K562 (cell line): ENCODE measurements at regions not wholly inside any gene's neighbourhood (a gene's known extent, or its start where the extent isn't known, plus 50 kb on each side); places are given as distances from the start of the nearest gene placed in this dataset.

Source experiments
- ATAC-seq: fragments of 200-7000 bp; cut with Tn5 transposase; 3 replicates; pipeline ENCODE4 v1.9.1; 2020; ENCODE audit warnings: moderate library complexity
- BruUV-seq: library from RNA; stranded (reverse); fragments of 400-500 nt; replicated peaks from 2 replicates; lab custom pipeline; 2021; lab: Mats Ljungman, UMichigan
- CTCF ChIA-PET: fragments of 300-600 bp; formaldehyde crosslinking; extraction: SDS; loops from one replicate; lab custom pipeline; 2021; ENCODE audit warnings: low intra/inter-chr PET ratio; lab: Yijun Ruan, JAX
- POLR2A ChIA-PET: fragments of 300-600, 350-650 bp; sonication (Branson Sonifier 250); formaldehyde crosslinking; extraction: SDS; loops from one replicate; lab custom pipeline; 2021; ENCODE audit warnings: antibody characterized with exemption, inconsistent platforms; lab: Yijun Ruan, JAX
- DNase-seq, 4 experiments: peaks; one replicate each; pipeline versions ENCODE4 v3.0.0 to v3.0.0-alpha.2; 2011 to 2018; ENCODE audit warnings: low spot score in 3 of 4, mixed read lengths in 3 of 4; ENCODE audit errors: extremely low read depth in 1 of 4
- FAIRE-seq: peaks from 2 replicates; lab custom pipeline; 2011; peaks lifted over from hg19 to GRCh38; lab: Jason Lieb, UNC
- H2AFZ ChIP-seq: 2 replicates; pipeline ENCODE4 v1.6.0; 2011; ENCODE audit warnings: low read depth, low read length, control low read depth, inconsistent platforms
- H3K27ac ChIP-seq: fragments of 200-600 bp; 3 replicates; pipeline ENCODE4 v1.8.0; 2011; ENCODE audit warnings: low read depth, mild to moderate bottlenecking, control low read depth, inconsistent platforms, low read length, moderate library complexity, mixed read lengths; ENCODE audit errors: extremely low read depth
- H3K27me3 ChIP-seq, 2 experiments: fragments of 300-600 bp in 1 of 2; 2 replicates in 1 of 2; 3 replicates in 1 of 2; pipeline versions ENCODE4 v1.6.0 to v1.8.0; 2011; ENCODE audit warnings: inconsistent platforms in 2 of 2, low read length in 2 of 2, mild to moderate bottlenecking in 1 of 2, mixed read lengths in 1 of 2, moderate library complexity in 1 of 2; ENCODE audit not compliant: control insufficient read depth in 2 of 2, insufficient read depth in 2 of 2
- H3K36me3 ChIP-seq: fragments of 300-600 bp; 3 replicates; pipeline ENCODE4 v1.8.0; 2011; ENCODE audit warnings: mild to moderate bottlenecking, low read length, inconsistent platforms; ENCODE audit not compliant: control insufficient read depth, insufficient read depth
- H3K4me1 ChIP-seq, 2 experiments: fragments of 200-600 bp in 1 of 2; replicated peaks in 1 of 2; 2 replicates in 1 of 2; 3 replicates in 1 of 2; pipeline versions ENCODE4 v1.5.1 to v1.8.0; 2011; ENCODE audit warnings: inconsistent platforms in 2 of 2, low read length in 2 of 2, mild to moderate bottlenecking in 1 of 2, mixed read lengths in 1 of 2, moderate library complexity in 1 of 2; ENCODE audit not compliant: control insufficient read depth in 2 of 2, insufficient read depth in 2 of 2
- H3K4me2 ChIP-seq: 2 replicates; pipeline ENCODE4 v1.6.1; 2011; ENCODE audit warnings: low read length, control low read depth, inconsistent platforms, mixed read lengths; ENCODE audit not compliant: insufficient read depth
- H3K4me3 ChIP-seq: fragments of 200-600 bp; sonication (generic), shearing (Covaris generic); 2 replicates; pipeline ENCODE4 v1.5.1; 2016; ENCODE audit warnings: control low read depth, inconsistent platforms
- H3K79me2 ChIP-seq: fragments of 200-600 bp; 3 replicates; pipeline ENCODE4 v1.8.0; 2011; ENCODE audit warnings: low read length, inconsistent platforms; ENCODE audit not compliant: control insufficient read depth, insufficient read depth
- H3K9ac ChIP-seq, 2 experiments: 2 replicates each; pipeline versions ENCODE4 v1.6.0 to v1.6.1; 2011; ENCODE audit warnings: low read depth in 2 of 2, low read length in 2 of 2, control low read depth in 1 of 2, inconsistent platforms in 1 of 2, mild to moderate bottlenecking in 1 of 2, mixed read lengths in 1 of 2; ENCODE audit not compliant: insufficient read depth in 1 of 2
- H3K9me1 ChIP-seq: one replicate; pipeline ENCODE4 v1.6.0; 2011; ENCODE audit warnings: inconsistent platforms, mild to moderate bottlenecking, low read length, moderate library complexity; ENCODE audit not compliant: control insufficient read depth, insufficient read depth
- H3K9me3 ChIP-seq: replicated peaks from 2 replicates; pipeline ENCODE4 v1.5.1; 2011; ENCODE audit warnings: low read depth, low read length, inconsistent platforms; ENCODE audit not compliant: control insufficient read depth, insufficient read depth
- H4K20me1 ChIP-seq: replicated peaks from 2 replicates; pipeline ENCODE4 v1.6.1; 2011; ENCODE audit warnings: low read length, inconsistent platforms, mixed read lengths; ENCODE audit not compliant: control insufficient read depth, insufficient read depth
- DPF2 ChIP-seq: fragments of 450-650 bp; IDR thresholded peaks from 2 replicates; pipeline ENCODE4 v1.6.1; 2016
- ESRRB ChIP-seq: fragments of 250-450 bp; sonication (Bioruptor Pico); IDR thresholded peaks from 2 replicates; pipeline ENCODE4 v1.5.0; 2020; ENCODE audit warnings: mild to moderate bottlenecking, moderate library complexity, borderline replicate concordance
- FOXJ3 ChIP-seq: sonication (generic); formaldehyde crosslinking; IDR thresholded peaks from 2 replicates; pipeline ENCODE4 v1.4.0; 2020; ENCODE audit warnings: mild to moderate bottlenecking, missing genetic modification reagents
- NFYB ChIP-seq: IDR thresholded peaks from 2 replicates; pipeline ENCODE4 v1.6.1; 2011; ENCODE audit warnings: mild to moderate bottlenecking, moderate library complexity; ENCODE audit not compliant: insufficient read length; ENCODE audit errors: extremely low read depth
- PCBP2 ChIP-seq: fragments of 200-400 bp; formaldehyde crosslinking; IDR thresholded peaks from 2 replicates; pipeline ENCODE4 v1.6.1; 2018; ENCODE audit warnings: low read length, low read depth, mild to moderate bottlenecking, moderate library complexity; ENCODE audit not compliant: poor library complexity, severe bottlenecking
- STAT5B ChIP-seq: fragments of 250-450 bp; sonication (Bioruptor Pico); IDR thresholded peaks from 2 replicates; pipeline ENCODE4 v1.8.0; 2021; ENCODE audit warnings: mild to moderate bottlenecking, inconsistent platforms
- TCF3 ChIP-seq: sonication (generic); formaldehyde crosslinking; IDR thresholded peaks from 2 replicates; pipeline ENCODE4 v1.4.0; 2020; ENCODE audit warnings: mild to moderate bottlenecking, missing genetic modification reagents
- ZNF79 ChIP-seq: fragments of 250-450 bp; sonication (Bioruptor Pico); IDR thresholded peaks from 2 replicates; pipeline ENCODE4 v1.4.0; 2020; ENCODE audit warnings: low read depth, mild to moderate bottlenecking, moderate library complexity
- WGBS: fragments of 100-300 bp; shearing (Covaris generic); methylation state at CpG from one replicate; pipeline ENCODE4 v1.1.6; 2016; ENCODE audit warnings: low coverage, mixed read lengths; ENCODE audit not compliant: insufficient coverage; ENCODE audit errors: missing lambda C conversion rate; 5-methylcytosine and 5-hydroxymethylcytosine counted together
- in situ Hi-C: fragments of 300-500 bp; cut with MboI; formaldehyde crosslinking; loops from 4 replicates; pipeline ENCODE4 v1.15.0; 2018; ENCODE audit warnings: inconsistent platforms, mixed read lengths
- intact Hi-C: fragments of 100-400 bp; cut with micrococcal nuclease; formaldehyde crosslinking; loops from 2 replicates; pipeline ENCODE4 v1.14.2; 2022
- TF ChIP-seq, protein P1 (sequence below): fragments of 450-650 bp; IDR thresholded peaks from 2 replicates; pipeline ENCODE4 v1.6.1; 2016; ENCODE audit warnings: mild to moderate bottlenecking
- TF ChIP-seq, protein P2 (sequence below): fragments of 450-650 bp; formaldehyde crosslinking; IDR thresholded peaks from 2 replicates; pipeline ENCODE4 v1.4.0; 2022; ENCODE audit warnings: mild to moderate bottlenecking, moderate library complexity
- TF ChIP-seq, protein P3 (sequence below): fragments of 450-650 bp; formaldehyde crosslinking; IDR thresholded peaks from 2 replicates; pipeline ENCODE4 v1.4.0; 2020; ENCODE audit warnings: mild to moderate bottlenecking, moderate library complexity

DNA sequence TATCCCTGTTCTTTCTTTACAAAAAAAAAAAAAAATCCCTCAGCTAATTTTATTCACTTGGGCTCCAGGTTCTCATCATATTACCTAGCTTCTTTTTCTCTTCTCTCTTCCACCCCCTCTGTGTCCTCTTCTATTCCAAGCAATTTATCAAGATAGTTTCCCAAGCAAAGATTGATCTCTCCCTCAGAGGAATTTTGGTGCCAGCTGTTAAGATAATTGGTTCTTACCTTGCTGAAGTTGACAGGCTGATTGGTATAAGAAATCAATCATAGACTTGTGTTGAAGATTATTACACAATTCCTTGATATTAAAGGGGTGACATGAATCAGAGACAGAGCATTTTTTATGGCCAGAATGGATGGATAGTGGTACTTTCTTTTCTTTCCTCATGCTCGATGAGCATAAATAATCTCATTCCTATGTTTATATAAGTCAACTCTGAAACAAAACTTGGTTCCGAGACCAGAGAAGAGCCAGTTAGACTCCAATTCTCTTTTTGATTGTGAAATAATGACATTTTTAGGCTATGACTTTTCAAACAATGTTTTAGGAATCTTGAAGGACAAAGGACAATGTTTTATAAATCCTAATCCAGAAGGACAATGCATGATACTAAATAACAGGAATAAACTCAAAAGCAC is 264.1 kb upstream of the PRKD1 start (continued):
- TF ChIP-seq, protein P1, sequence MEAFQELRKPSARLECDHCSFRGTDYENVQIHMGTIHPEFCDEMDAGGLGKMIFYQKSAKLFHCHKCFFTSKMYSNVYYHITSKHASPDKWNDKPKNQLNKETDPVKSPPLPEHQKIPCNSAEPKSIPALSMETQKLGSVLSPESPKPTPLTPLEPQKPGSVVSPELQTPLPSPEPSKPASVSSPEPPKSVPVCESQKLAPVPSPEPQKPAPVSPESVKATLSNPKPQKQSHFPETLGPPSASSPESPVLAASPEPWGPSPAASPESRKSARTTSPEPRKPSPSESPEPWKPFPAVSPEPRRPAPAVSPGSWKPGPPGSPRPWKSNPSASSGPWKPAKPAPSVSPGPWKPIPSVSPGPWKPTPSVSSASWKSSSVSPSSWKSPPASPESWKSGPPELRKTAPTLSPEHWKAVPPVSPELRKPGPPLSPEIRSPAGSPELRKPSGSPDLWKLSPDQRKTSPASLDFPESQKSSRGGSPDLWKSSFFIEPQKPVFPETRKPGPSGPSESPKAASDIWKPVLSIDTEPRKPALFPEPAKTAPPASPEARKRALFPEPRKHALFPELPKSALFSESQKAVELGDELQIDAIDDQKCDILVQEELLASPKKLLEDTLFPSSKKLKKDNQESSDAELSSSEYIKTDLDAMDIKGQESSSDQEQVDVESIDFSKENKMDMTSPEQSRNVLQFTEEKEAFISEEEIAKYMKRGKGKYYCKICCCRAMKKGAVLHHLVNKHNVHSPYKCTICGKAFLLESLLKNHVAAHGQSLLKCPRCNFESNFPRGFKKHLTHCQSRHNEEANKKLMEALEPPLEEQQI, result no peak

DNA sequence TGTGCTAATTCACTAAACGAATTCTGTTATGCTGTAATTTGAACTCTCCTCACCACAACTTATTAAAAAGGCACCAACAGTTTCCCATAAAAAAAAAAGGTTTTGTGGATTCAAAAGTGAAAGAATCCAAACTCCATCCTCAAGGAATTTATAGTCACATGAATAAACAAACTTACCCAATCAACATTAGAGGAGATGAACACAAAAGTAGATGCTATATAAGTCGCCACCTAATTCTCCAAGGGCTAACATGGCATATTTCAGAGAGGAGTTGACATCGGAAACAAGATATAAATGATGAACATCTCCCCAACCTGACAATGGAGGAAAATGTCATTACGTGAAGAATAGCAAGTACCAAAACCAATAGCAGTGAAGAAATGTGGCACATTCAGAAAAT is 265.5 kb upstream of the PRKD1 start:
- in situ Hi-C loops, result no loop called here
- POLR2A ChIA-PET, result no interaction called here
- Histone ChIP-seq H3K4me1 (no peaks in the 10 kb centered on the region), H3K4me3 (no peak overlapping the region), H4K20me1 (no peaks in the 10 kb centered on the region), H3K27ac (no peak overlapping the region), H3K9me3 (no peaks in the 10 kb centered on the region), H3K9me1 (no peaks in the 10 kb centered on the region), H3K9ac (no peak overlapping the region), H3K36me3 (no peaks in the 10 kb centered on the region), H3K27me3 (no peaks in the 10 kb centered on the region), H3K79me2 (no peaks in the 10 kb centered on the region), H3K4me2 (no peak overlapping the region), H2AFZ (no peak overlapping the region)
- DNase-seq, result no peak
- no TSS peak for BruUV-seq
- CTCF ChIA-PET, result no interaction called here
- WGBS, result 0% methylated on average over 4 of the region's 4 CpGs
- FAIRE-seq, result no peak
- intact Hi-C loops, result no loop called here
- ATAC-seq, result no peak
- TF ChIP-seq DPF2 (no peak), ZNF79 (CRISPR knock-in tag) (no peak), ESRRB (no peak), PCBP2 (no peak), TCF3 (no peak), STAT5B (no peak), NFYB (no peak), FOXJ3 (CRISPR knock-in tag) (no peak)
- TF ChIP-seq, protein P2, sequence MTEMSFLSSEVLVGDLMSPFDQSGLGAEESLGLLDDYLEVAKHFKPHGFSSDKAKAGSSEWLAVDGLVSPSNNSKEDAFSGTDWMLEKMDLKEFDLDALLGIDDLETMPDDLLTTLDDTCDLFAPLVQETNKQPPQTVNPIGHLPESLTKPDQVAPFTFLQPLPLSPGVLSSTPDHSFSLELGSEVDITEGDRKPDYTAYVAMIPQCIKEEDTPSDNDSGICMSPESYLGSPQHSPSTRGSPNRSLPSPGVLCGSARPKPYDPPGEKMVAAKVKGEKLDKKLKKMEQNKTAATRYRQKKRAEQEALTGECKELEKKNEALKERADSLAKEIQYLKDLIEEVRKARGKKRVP (CRISPR knock-in tag), result no peak
- TF ChIP-seq, protein P3, sequence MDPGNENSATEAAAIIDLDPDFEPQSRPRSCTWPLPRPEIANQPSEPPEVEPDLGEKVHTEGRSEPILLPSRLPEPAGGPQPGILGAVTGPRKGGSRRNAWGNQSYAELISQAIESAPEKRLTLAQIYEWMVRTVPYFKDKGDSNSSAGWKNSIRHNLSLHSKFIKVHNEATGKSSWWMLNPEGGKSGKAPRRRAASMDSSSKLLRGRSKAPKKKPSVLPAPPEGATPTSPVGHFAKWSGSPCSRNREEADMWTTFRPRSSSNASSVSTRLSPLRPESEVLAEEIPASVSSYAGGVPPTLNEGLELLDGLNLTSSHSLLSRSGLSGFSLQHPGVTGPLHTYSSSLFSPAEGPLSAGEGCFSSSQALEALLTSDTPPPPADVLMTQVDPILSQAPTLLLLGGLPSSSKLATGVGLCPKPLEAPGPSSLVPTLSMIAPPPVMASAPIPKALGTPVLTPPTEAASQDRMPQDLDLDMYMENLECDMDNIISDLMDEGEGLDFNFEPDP, result no peak
